NT2/D1 (cell line): ENCODE measurements at regions not wholly inside any gene's neighbourhood (a gene's known extent, or its start where the extent isn't known, plus 50 kb on each side); places are given as distances from the start of the nearest gene placed in this dataset.

ENCODE experiments used
- SUZ12 ChIP-seq: IDR thresholded peaks from 2 replicates; pipeline ENCODE4 v1.6.1; 2011; ENCODE audit not compliant: insufficient read length, insufficient read depth; ENCODE audit errors: extremely low read depth
- YY1 ChIP-seq: IDR thresholded peaks from 2 replicates; pipeline ENCODE4 v1.6.1; 2011; ENCODE audit not compliant: insufficient read length, insufficient read depth
- ZNF274 ChIP-seq: IDR thresholded peaks from 2 replicates; pipeline ENCODE4 v1.6.1; 2011; ENCODE audit warnings: mild to moderate bottlenecking, low read depth, low read length

GRCh38 chr17:15027853-15028252 lies 237.3 kb downstream of the PMP22 start:
- TF ChIP-seq YY1 (no peak), ZNF274 (no peak), SUZ12 (no peak)
